ENCODE measurements at regions not wholly inside any gene's neighbourhood (a gene's known extent, or its start where the extent isn't known, plus 50 kb on each side); places are given as distances from the start of the nearest gene placed in this dataset.

DNA sequence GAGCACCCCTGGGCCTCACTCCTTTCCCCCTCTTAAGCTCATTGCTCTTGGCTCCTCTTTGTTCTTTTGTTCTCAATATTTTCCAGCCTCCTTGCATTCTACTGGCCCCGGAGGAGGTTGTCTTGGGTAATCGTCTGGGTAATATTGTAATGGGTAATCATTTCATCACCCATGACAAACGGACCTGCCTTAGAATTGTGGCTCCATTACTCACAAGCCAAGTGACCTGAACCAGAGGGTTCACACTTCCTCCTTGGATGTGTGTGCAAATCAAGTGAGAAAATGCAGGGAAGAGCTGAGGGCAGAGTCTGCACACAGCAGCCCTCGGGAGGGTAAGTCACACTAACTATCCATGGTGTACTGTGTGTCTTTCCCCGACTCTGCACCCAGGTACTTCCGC lies 305.0 kb downstream of the BUD13 start:
- Mint-ChIP-seq H3K4me3 (no peak overlapping the region), H3K4me1 (no peaks in the 10 kb centered on the region), H3K36me3 (ENCODE audit: insufficient read depth) (peaks cover 2% of the 10 kb centered on the region), H3K27me3 (peaks cover 34% of the 10 kb centered on the region), H3K9me3 (no peaks in the 10 kb centered on the region), H3K27ac (ENCODE audit: low read depth) (no peak overlapping the region)
- DNase-seq (ENCODE audit: low spot score in 2 of 2) (no peak), ATAC-seq (replicated peaks; ENCODE audit: extremely low read depth, poor library complexity, severe bottlenecking) (no peak)

DNA sequence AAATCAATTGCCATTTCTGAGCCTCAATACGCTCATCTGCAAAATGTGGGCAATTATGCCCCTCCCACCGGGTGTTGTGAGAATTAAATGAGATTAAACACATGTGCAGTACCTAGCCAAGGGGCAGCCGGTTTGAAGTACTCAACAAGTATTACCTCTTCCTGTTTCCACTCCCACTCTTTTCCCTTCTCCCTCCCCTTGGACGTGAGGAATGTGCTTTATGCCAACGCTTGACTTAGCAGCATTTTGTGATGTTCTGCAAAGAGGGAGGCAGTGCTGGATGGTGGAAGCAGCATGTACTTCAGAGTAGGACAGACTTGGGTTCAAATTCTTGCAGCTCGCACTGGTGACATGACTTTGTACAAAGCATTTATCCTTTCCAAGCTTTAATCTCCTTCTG lies 306.0 kb downstream of the BUD13 start:
- Mint-ChIP-seq H3K27me3 (peaks cover 34% of the 10 kb centered on the region), H3K4me3 (no peak overlapping the region)

DNA sequence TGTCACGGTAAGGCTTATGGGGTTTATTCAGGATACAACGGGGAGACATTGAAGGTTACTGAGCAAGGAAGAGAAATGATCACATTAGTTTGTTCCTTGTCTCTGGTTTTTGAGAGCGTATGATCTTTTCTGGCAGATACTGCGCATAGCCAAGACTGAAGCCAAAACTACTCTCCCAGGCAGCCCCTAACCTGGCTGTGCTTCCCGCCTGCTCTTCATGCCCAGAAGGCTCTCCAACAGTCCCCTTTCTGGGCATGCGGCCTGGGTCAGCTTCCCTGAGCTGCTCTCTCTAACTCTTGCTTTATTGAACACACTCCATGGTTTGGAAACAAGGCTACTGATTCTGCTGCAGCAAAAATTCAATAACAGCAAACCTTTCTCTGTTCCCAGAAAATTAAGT lies 306.6 kb downstream of the BUD13 start:
- Mint-ChIP-seq H3K4me3 (no peak overlapping the region), H3K4me1 (no peaks in the 10 kb centered on the region), H3K36me3 (ENCODE audit: insufficient read depth) (peaks cover 2% of the 10 kb centered on the region), H3K9me3 (no peaks in the 10 kb centered on the region), H3K27me3 (peaks cover 34% of the 10 kb centered on the region), H3K27ac (ENCODE audit: low read depth) (no peak overlapping the region)
- DNase-seq (ENCODE audit: low spot score in 2 of 2) (no peak), ATAC-seq (replicated peaks; ENCODE audit: extremely low read depth, poor library complexity, severe bottlenecking) (no peak)

More for the DNA sequence above, 306.0 kb downstream of the BUD13 start:
- ATAC-seq (replicated peaks; ENCODE audit: extremely low read depth, poor library complexity, severe bottlenecking) (no peak), DNase-seq (ENCODE audit: low spot score in 2 of 2) (no peak)
- Mint-ChIP-seq H3K9me3 (no peaks in the 10 kb centered on the region), H3K4me1 (no peaks in the 10 kb centered on the region), H3K36me3 (ENCODE audit: insufficient read depth) (peaks cover 2% of the 10 kb centered on the region), H3K27ac (ENCODE audit: low read depth) (no peak overlapping the region)

DNA sequence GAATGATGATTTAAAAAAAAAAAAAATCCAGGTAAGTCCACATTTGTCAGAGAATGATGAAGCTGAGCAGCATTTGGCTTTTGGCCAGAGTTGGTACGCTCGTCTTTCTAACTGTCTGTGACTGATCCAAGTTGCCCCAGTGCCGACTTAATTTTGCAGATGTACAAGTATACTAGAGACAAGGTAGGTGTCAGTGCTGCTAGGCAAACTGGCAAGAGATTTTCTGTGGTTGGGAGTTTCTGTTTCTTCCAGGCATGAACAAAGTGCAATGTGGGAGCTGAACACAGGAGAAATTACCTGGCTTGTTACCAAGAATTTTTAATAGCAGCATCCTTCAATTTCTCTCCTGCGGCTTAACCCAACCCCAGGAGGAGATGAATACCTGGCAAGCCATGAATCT lies 307.7 kb downstream of the BUD13 start:
- no peaks in the 10 kb centered on the region for H3K4me1 Mint-ChIP-seq
- H3K4me3 Mint-ChIP-seq, result no peak overlapping the region
- ATAC-seq (replicated peaks; ENCODE audit: extremely low read depth, poor library complexity, severe bottlenecking), result no peak
- peaks cover 30% of the 10 kb centered on the region for H3K27me3 Mint-ChIP-seq
- H3K9me3 Mint-ChIP-seq, result no peaks in the 10 kb centered on the region
- no peak overlapping the region for H3K27ac Mint-ChIP-seq (ENCODE audit: low read depth)
- no peak for DNase-seq (ENCODE audit: low spot score in 2 of 2)
- peaks cover 2% of the 10 kb centered on the region for H3K36me3 Mint-ChIP-seq (ENCODE audit: insufficient read depth)

DNA sequence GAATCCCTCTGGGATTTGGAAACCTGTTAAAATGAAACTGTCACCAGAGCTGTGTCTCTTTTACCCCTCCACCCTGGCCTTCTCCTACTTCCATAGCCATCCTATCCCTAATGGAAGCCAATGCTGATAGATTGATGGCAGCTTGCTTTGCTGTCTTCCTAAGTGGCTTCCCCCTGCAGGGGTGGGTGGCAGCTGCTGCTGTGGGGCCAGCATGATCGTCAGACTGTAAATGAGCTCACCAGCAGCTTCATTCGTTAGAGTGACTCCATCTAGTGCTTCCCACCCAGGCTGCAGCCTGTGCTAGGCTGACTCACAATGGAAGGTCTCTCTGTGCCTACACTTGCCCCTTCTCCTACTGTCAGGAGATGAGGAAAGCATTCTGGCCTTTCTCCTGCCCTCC lies 311.0 kb downstream of the BUD13 start:
- H3K27ac Mint-ChIP-seq (ENCODE audit: low read depth), result no peak overlapping the region
- H3K9me3 Mint-ChIP-seq, result no peaks in the 10 kb centered on the region
- ATAC-seq (replicated peaks; ENCODE audit: extremely low read depth, poor library complexity, severe bottlenecking) (no peak), DNase-seq (ENCODE audit: low spot score in 2 of 2) (no peak)
- no peak overlapping the region for H3K4me3 Mint-ChIP-seq
- peaks cover 42% of the 10 kb centered on the region for H3K27me3 Mint-ChIP-seq
- H3K4me1 Mint-ChIP-seq, result no peaks in the 10 kb centered on the region
- H3K36me3 Mint-ChIP-seq (ENCODE audit: insufficient read depth), result peaks cover 2% of the 10 kb centered on the region

DNA sequence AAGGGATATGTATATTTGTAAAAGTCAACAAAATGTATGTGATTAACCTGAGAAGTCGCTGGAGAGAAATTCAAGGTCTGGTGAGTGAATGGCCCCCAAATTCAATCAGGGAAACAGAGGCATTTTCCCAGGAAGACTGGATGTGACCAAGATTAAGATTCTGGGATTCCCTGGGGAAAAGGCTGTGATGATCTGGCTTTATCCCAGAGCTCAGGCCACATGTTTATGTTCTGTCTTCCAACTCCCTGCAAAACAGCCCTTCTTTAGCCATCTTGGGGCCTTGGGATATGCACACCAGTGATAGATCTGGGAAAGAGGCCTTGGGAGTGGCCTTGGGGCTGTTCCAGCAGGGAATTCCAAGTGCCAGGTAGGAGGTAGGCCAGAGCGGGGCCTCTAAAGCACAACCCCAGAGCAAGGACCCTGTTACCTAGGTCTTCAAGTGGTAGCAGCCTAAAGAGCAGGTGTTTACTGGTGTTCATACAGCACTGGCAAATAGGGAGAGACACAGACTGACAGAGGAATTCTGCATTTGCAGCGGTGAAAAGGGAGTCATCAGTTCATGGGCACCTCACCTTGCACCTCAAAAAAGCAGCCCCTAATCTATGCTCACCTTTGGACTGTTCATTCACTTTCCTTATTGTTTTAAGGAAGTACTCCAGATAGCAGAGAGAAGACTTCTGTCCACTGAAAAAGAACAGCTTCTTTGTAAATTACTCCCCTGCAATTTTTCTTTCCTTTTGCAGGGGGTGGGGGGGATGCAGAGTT lies 312.4 kb downstream of the BUD13 start:
- Mint-ChIP-seq H3K4me3 (no peak overlapping the region), H3K36me3 (ENCODE audit: insufficient read depth) (peaks cover 2% of the 10 kb centered on the region), H3K27ac (ENCODE audit: low read depth) (no peak overlapping the region), H3K27me3 (peaks cover 45% of the 10 kb centered on the region), H3K4me1 (no peaks in the 10 kb centered on the region), H3K9me3 (no peaks in the 10 kb centered on the region)
- ATAC-seq (replicated peaks; ENCODE audit: extremely low read depth, poor library complexity, severe bottlenecking) (no peak), DNase-seq (ENCODE audit: low spot score in 2 of 2) (no peak)

DNA sequence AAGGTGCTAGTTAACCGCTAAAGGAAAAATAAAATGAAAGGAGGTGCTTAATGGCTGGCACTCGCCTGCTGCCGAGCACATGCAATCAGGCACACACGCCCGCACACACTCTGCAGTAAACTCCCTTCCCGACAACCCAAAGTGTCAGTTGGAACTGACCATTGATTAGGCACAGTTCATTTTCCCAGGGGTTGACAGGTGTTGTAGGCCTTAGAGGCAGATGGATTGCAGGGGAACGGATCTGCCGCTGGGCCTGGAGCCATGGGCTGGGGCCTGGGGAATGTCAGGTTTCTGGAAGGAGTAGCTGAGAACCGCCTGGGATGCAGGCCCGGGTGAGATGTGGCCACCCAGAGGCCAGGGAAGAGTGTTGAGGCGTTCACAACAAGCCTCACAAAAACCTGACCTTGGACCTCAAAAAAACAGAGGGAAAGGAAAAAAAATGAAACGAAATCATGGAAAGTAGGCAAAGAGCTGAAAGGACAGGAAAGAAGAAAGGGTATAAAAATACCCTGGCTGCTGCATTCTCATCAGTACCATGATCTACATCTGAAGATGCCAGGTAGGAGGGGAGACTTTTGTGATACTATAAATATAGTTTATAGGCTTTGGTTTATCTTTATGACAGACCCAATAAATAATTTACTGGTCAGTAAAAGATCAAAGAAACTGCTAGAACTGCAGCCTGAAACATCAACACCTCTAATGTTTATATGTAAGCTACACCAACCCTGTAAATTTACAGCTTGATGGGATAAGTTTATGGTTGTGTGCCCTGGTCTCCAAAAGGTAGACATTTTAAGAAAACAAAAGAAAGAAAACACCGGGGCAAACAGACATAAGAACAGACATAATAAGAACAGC lies 313.4 kb downstream of the BUD13 start:
- ATAC-seq (replicated peaks; ENCODE audit: extremely low read depth, poor library complexity, severe bottlenecking), result no peak
- Mint-ChIP-seq H3K27ac (ENCODE audit: low read depth) (no peak overlapping the region), H3K4me3 (no peak overlapping the region), H3K36me3 (ENCODE audit: insufficient read depth) (peaks cover under 1% of the 10 kb centered on the region), H3K9me3 (no peaks in the 10 kb centered on the region), H3K27me3 (peaks cover 48% of the 10 kb centered on the region), H3K4me1 (no peaks in the 10 kb centered on the region)
- DNase-seq (ENCODE audit: low spot score in 2 of 2), result no peak

DNA sequence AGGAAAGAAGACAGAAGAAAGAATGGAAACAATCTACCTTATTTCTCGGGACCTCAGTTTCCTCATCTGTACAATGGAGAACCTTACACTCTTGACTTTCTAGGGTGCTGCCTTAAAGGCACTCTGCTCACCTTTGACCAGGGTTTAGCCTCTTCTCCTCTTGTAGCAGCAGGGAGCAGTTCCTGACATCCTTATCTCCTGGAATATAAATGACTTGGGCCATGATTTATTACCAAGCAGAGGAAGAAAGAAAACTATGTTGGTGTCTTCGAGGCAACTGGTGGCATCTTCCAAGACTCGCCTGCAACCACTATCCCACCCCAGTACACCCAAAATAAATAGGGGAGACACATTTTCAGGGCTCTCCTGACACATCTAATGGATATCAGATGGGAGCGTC lies 314.2 kb downstream of the BUD13 start:
- Mint-ChIP-seq H3K4me1 (no peaks in the 10 kb centered on the region), H3K27ac (ENCODE audit: low read depth) (no peak overlapping the region), H3K9me3 (no peaks in the 10 kb centered on the region), H3K27me3 (peaks cover 48% of the 10 kb centered on the region), H3K36me3 (ENCODE audit: insufficient read depth) (no peaks in the 10 kb centered on the region), H3K4me3 (no peak overlapping the region)
- DNase-seq (ENCODE audit: low spot score in 2 of 2) (no peak), ATAC-seq (replicated peaks; ENCODE audit: extremely low read depth, poor library complexity, severe bottlenecking) (no peak)

DNA sequence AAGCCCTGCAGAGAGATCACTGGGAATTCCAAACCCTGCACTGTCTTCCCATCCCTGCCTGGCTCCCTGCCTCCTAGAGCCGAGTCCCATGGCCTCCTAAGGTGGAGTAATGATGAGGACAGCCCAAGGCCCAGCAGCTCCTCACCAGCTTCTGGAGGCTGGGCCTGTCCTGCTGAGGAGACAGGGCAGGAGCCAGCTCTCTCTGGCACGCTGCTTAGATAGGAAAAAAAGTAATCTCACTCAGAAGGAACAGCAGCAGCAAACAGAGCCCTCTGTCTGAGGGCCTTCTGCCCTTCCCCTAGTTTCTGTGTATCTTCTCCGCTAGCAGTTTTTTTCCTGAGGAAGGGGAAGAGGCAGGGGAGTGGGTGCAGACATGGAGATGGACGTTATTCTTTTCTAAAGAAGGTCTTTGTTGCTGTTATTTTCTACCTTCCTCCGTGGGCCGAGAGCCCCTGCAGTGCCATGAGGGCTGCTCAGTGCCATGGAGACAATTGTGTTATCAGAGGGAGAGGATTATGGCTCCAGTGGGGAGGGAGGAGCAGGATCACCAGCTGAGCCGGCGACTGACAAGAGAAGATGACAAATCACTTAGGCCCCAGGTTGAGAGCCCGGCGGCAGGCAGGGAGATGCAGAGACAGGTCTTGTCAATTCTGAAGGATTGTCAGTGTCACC lies 315.3 kb downstream of the BUD13 start:
- Mint-ChIP-seq H3K9me3 (no peaks in the 10 kb centered on the region), H3K27ac (ENCODE audit: low read depth) (no peak overlapping the region), H3K27me3 (peaks cover 48% of the 10 kb centered on the region), H3K4me1 (no peaks in the 10 kb centered on the region), H3K36me3 (ENCODE audit: insufficient read depth) (no peaks in the 10 kb centered on the region), H3K4me3 (no peak overlapping the region)
- DNase-seq (ENCODE audit: low spot score in 2 of 2) (no peak), ATAC-seq (replicated peaks; ENCODE audit: extremely low read depth, poor library complexity, severe bottlenecking) (no peak)

DNA sequence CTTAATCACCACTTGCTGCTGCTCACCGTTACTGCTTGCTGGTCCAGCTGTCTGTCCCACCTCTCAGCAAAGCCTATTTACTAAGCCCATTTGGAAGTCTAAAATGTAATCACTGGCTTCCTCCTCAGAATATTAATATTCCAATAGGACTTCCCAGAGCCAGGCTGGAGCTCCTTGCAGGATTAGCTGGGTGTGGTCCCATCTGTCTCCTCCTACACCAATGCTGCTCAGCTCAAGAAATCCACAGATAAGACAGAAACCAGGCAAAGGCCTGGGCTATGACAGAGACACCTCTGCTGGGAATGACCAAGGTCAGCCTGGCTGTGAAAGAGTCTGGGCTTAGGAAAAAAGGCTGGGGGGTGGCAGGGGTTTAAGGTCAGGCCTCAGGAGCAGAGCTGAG lies 317.8 kb downstream of the BUD13 start:
- DNase-seq (ENCODE audit: low spot score in 2 of 2) (no peak), ATAC-seq (replicated peaks; ENCODE audit: extremely low read depth, poor library complexity, severe bottlenecking) (no peak)
- Mint-ChIP-seq H3K36me3 (ENCODE audit: insufficient read depth) (peaks cover 2% of the 10 kb centered on the region), H3K4me3 (no peak overlapping the region), H3K27ac (ENCODE audit: low read depth) (no peak overlapping the region), H3K27me3 (peaks cover 57% of the 10 kb centered on the region), H3K4me1 (no peaks in the 10 kb centered on the region), H3K9me3 (no peaks in the 10 kb centered on the region)

DNA sequence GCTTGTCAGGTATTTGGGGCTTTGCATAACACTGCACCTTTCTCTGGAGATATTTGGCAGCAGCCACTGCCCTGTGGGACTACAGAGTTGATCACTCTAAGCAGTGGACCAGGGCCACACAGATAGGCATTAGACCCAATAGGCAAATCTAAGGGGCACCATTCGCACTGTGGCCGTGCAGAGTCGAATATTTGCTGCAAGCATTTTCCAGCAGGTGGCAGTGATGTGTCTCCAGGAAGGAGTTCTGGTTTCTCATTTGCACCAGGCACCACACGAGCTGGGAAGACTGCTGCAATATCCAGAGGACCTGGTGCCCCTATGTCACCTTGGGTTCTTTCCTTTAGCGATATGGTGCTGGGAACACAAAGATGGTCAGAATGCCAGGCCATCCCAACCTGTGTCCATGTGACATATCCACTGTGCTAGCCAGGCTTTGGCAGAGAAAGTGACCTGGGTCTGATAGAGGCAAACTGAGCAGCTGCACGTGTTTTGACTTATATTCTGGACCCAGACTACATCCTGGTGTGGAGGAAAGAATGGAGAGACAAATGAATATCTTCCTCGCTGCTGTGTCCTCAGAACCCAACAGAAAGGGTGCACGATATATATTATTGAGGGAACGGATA lies 318.7 kb downstream of the BUD13 start:
- ATAC-seq (replicated peaks; ENCODE audit: extremely low read depth, poor library complexity, severe bottlenecking) (no peak), DNase-seq (ENCODE audit: low spot score in 2 of 2) (no peak)
- no peaks in the 10 kb centered on the region for H3K4me1 Mint-ChIP-seq
- H3K36me3 Mint-ChIP-seq (ENCODE audit: insufficient read depth), result peaks cover 2% of the 10 kb centered on the region
- H3K4me3 Mint-ChIP-seq, result no peak overlapping the region
- no peak overlapping the region for H3K27ac Mint-ChIP-seq (ENCODE audit: low read depth)
- H3K9me3 Mint-ChIP-seq, result no peaks in the 10 kb centered on the region
- peaks cover 49% of the 10 kb centered on the region for H3K27me3 Mint-ChIP-seq

DNA sequence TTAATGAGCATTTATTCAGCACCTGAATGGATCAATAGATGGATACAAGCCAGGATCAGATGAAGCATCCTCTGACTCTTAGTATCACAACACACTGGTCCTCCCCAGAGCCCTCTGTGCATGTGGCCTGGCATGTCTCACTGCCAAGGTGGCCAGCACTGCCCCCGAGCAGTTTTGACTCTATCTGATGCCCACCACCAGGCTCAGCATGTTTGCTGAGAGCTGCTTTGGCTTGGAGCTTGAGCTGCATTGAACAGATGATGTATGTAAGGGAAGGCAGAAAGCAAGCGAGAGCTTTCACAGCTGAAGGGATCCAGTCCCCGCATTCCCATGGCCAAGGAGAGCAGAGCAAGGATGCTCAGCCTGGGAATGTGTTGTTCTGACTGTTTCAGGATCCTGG lies 320.3 kb downstream of the BUD13 start:
- Mint-ChIP-seq H3K9me3 (no peaks in the 10 kb centered on the region), H3K36me3 (ENCODE audit: insufficient read depth) (peaks cover 2% of the 10 kb centered on the region), H3K4me3 (no peak overlapping the region), H3K27ac (ENCODE audit: low read depth) (no peak overlapping the region), H3K4me1 (no peaks in the 10 kb centered on the region), H3K27me3 (peaks cover 32% of the 10 kb centered on the region)
- DNase-seq (ENCODE audit: low spot score in 2 of 2) (no peak), ATAC-seq (replicated peaks; ENCODE audit: extremely low read depth, poor library complexity, severe bottlenecking) (no peak)

Data from central memory CD8-positive, alpha-beta T cell (primary cell).